ENCODE measurements at regions not wholly inside any gene's neighbourhood (a gene's known extent, or its start where the extent isn't known, plus 50 kb on each side); places are given as distances from the start of the nearest gene placed in this dataset.

- no TSS peak for BruUV-seq (replicated peaks)
- FAIRE-seq (no peak), ATAC-seq (no peak; the same call in 1 of the 3 replicates), DNase-seq (ENCODE audit: extremely low read depth in 1 of 4, low spot score in 3 of 4) (no peak)
- Histone ChIP-seq H3K27me3 (ENCODE audit: control insufficient read depth in 2 of 2, insufficient read depth in 2 of 2, low read length in 2 of 2) (no peaks in the 10 kb centered on the region), H2AFZ (ENCODE audit: low read depth, low read length) (peak overlapping the region; percentile 19; the same call in 1 of the 2 replicates), H3K9ac (ENCODE audit: insufficient read depth in 1 of 2, low read depth in 2 of 2, low read length in 2 of 2) (no peak overlapping the region), H3K36me3 (ENCODE audit: control insufficient read depth, insufficient read depth, low read length) (no peaks in the 10 kb centered on the region), H3K9me1 (ENCODE audit: control insufficient read depth, insufficient read depth, low read length) (no peaks in the 10 kb centered on the region), H3K4me2 (ENCODE audit: insufficient read depth, low read length) (no peak overlapping the region), H3K79me2 (ENCODE audit: control insufficient read depth, insufficient read depth, low read length) (no peaks in the 10 kb centered on the region), H3K4me3 (no peak overlapping the region), H3K9me3 (replicated peaks; ENCODE audit: control insufficient read depth, insufficient read depth, low read depth, low read length) (no peaks in the 10 kb centered on the region; the same call in 1 of the 2 replicates), H3K4me1 (replicated peaks in 1 of 2; ENCODE audit: control insufficient read depth in 2 of 2, insufficient read depth in 2 of 2, low read length in 2 of 2) (no peaks in the 10 kb centered on the region), H3K27ac (ENCODE audit: extremely low read depth, low read depth, low read length) (no peak overlapping the region), H4K20me1 (replicated peaks; ENCODE audit: control insufficient read depth, insufficient read depth, low read length) (no peaks in the 10 kb centered on the region)
- CTCF ChIA-PET (ENCODE audit: low intra/inter-chr PET ratio) = no interaction called here
- in situ Hi-C loops (cut with MboI) = no loop called here
- intact Hi-C loops (cut with micrococcal nuclease) = no loop called here
- 1% methylated on average over 19 of the region's 19 CpGs for WGBS (ENCODE audit: insufficient coverage, low coverage, missing lambda C conversion rate)
- POLR2A ChIA-PET = interaction anchor here (0.7 kb wide), 1 partner anchor 803 kb away, joined by 3 read pairs; no protein-coding TSS in a partner anchor
- TF ChIP-seq REST (IDR thresholded peaks at IDR 0.05; ENCODE audit: borderline replicate concordance) (no peak), REST (CRISPR knock-in tag; IDR thresholded peaks at IDR 0.05; ENCODE audit: low read depth) (no peak), ZBTB11 (CRISPR knock-in tag; IDR thresholded peaks at IDR 0.05) (no peak), SMARCC2 (IDR thresholded peaks at IDR 0.05; ENCODE audit: low read depth) (no peak), CBX3 (IDR thresholded peaks at IDR 0.05; ENCODE audit: borderline replicate concordance in 1 of 2, low read length in 2 of 2) (no peak), CC2D1A (IDR thresholded peaks at IDR 0.05) (no peak), CREB3 (tag; conservative IDR thresholded peaks at IDR 0.05; ENCODE audit: low read depth) (no peak), RBM39 (optimal IDR thresholded peaks at IDR 0.05; ENCODE audit: low read depth, low read length) (no peak), RHOXF2B (CRISPR knock-in tag; conservative IDR thresholded peaks at IDR 0.05) (no peak)
These were observed 843.6 kb upstream of the POT1 start for GRCh38 chr7:125773113-125773785.
